ENCODE measurements at regions not wholly inside any gene's neighbourhood (a gene's known extent, or its start where the extent isn't known, plus 50 kb on each side); places are given as distances from the start of the nearest gene placed in this dataset.

DNA sequence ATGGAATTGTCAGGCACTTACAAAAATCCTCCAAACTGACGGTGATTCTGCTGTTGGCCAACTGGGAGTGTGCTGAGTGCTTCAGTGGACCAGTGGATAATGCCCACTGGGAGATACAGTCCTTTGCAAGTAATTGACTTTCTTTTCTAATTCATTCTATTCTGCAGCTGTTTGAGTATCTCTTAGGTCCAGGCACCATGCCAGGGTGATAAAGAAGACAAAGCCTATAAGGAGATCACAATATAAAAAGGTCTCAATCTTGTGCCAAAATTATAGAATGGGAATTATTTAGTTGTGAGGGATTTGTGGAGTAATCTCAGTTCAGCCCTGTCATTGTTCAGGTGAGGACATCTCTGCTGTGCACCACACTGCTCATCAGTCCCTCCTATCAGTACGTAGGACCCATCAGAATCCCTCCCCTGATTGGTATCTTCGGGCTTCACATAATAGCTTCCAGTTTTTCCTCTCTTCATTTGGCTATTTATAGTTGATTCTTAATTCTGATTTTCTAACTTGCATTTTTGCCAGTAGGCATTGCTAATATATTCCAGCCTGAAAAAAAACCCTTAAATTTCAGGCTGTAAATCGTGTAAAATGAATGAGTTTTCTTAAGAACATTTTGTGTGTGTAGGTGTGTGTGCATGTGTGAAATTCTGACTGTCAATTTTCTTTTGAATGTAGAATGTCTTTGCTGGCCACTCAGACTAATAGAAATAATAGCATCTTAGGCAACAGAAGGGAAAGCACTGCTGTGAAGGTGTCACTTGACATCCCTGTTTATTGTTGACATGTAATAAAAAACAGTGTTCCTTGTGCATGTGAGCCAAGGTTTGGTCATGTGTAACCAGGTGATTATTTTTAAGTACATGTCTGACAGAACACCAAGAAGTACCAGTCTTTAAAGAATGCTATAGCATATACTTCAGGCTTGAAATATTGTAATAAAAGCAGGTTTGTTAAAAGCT is 457.6 kb upstream of the RGS6 start:
- no peak for DNase-seq

- no peak for DNase-seq
Observed at GRCh38 chr14:71475916-71476315, 456.3 kb upstream of the RGS6 start.

DNA sequence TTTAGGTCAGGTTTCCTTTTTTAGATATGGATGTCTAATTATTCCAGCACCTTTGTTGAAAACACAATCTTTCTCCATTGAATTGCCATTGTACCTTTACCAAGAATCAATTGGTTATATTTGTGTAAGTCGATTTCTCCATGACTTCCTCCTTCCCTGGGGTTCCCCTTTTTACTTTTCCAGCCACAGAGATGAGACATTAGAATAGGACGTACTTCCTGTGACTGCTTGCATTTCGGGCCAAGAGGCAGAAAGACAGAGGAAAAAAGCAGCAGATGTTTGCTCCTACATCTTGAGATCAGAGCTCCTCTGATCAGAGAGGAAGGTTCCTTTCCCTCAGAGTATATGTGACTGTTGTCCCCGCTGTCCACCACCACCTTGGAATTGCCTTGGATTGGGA is 453.7 kb upstream of the RGS6 start:
- no peak for DNase-seq

DNA sequence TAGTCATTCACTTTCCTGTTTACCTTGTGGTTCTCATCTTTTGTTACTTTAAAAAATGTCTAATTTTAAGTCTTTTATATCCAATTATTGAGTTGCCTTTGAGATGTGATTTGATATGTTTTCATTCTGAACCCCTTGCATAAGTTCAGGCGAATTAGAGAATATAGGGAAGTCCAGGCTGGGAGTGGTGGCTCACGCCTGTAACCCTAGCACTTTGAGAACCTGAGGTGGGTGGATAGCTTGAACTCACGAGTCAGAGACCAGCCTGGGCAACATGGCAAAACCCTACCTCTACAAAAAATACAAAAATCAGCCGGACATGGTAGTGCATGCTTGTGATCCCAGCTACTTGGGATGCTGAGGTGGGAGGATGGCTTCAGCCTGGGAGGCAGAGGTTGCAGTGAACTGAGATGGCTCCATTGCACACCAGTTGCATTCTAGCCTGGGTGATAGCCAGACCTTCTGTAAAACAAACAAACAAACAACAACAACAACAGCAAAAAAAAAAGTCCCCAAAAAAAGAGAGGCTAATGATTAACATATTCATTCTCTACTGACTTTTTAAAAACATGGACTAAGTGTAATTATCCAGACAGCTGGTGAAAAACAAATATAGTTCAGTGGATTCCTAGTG is 451.1 kb upstream of the RGS6 start:
- no peak for DNase-seq

DNA sequence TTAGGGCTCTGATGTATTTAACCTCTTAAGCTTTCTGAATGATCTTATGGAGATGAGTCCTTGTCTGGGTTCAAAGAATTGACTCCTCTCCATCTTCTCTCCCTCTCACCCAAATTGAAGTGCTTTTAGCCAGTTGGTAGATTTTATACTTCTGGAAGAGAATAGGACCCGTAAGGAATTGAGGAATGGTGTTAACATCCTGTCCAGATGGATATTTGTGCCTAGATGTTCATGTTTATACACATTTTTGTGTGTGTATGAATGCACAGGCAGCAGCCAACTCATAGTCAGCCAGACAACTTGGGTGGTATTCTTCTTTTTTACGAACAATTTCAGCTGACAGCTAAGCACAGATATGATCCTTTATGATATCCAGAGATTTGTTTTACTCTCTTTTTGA is 449.6 kb upstream of the RGS6 start:
- no peak for DNase-seq

GRCh38 chr14:71483154-71483553 is 449.1 kb upstream of the RGS6 start:
- no peak for DNase-seq

GRCh38 chr14:71485833-71486232 is 446.4 kb upstream of the RGS6 start:
- no peak for DNase-seq

- no peak for DNase-seq
Observed at GRCh38 chr14:71486279-71486678, 445.9 kb upstream of the RGS6 start.

DNA sequence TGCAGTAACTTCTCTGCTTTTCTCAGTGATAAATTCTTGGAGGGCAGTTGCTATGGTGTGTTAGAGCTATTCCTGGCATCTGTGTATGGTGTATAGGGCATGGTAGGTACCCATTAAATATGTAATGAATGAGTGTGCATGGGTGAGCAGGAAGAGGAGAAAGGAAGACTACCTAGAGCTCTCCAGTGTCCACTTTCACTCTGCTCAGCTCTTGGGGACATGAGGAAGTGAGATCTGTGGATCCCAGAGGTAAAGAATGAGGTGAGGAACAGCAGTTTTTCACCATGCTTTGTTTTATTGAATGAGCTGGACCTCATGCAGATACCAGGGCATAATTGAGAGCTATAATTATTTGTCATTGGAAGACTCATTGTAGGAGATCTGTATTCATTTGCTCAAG is 444.8 kb upstream of the RGS6 start:
- no peak for DNase-seq

DNA sequence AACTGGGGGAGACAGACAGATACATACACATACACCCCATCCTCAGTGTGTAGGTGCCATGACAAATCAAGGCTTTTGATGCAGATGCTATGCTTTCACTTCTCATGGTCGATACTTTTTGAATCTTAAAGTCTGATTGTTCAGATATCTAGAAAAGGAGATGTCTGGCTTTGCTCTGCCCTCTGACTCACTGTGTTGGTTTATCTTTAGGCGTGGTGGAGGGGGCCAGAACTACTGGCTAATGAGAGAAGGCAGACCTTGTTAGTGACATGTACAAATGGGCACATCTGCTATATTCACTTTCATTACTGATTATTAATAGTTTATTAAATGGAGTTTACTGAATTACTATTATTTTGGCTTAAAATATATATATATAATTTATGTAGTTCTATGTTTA is 444.3 kb upstream of the RGS6 start:
- no peak for DNase-seq

DNA sequence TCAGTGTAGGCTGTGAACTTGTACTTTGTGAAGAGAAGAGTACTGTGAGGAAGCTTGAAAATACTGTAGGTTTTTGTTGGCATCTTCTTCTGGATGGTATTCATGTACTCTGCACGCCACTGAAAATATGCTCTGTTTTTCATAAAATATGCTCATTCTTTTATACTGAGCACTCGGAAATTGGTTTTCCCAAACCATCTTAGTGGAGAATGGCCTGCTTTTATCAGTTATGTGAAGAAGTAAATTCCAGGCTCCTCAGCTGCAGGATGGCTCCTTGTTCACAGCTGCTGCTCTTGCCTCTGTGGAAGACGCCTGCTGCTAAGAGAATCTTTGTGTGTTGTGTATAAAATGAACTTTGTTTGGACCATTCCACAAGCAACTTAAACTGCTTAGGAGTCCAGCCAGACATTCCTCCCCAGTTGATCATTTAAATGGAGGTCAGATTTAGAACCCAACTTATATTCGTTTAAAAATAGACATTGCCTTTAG is 443.5 kb upstream of the RGS6 start:
- DNase-seq: no peak

DNA sequence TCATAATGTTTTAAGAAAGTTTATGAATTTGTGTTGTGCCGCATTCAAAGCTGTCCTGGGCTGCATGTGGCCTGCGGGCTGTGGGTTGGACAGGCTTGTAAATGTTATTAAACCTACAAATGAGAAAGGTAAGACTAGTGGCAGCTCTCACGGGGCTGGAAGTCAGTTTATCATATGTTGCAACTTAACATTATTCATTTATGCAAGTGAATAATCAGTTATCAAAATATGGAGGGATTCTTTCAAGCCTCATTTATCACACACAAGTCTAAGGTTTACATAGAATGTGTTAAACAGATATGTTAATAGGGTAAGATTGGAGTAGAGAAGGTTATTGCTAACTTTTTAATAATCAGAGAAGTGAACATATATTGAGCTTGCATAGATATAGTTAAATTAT is 442.5 kb upstream of the RGS6 start:
- DNase-seq: no peak

DNA sequence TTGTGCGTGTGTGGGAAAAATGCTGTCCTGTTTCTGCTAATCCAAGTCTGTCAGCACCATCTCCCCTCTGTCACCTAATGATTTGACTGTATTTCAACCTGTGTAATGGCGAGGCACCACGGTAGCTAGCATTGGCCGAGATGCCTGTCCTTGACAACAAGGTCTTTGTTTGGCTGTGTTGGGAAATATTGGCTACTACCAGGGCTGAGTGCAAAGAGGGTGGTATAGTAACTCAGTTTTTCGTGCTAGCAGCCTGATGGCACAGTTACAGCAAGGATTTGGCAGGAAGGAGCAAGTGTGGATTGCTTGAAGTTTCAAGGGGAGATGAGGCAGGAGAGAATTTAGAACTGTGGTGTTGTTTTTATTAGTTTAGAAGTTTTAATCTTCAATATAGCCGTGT is 440.3 kb upstream of the RGS6 start:
- no peak for DNase-seq

- no peak for DNase-seq
Observed at GRCh38 chr14:71492346-71492745, 439.9 kb upstream of the RGS6 start.

GRCh38 chr14:71497645-71498086 is 434.6 kb upstream of the RGS6 start:
- DNase-seq: no peak

DNA sequence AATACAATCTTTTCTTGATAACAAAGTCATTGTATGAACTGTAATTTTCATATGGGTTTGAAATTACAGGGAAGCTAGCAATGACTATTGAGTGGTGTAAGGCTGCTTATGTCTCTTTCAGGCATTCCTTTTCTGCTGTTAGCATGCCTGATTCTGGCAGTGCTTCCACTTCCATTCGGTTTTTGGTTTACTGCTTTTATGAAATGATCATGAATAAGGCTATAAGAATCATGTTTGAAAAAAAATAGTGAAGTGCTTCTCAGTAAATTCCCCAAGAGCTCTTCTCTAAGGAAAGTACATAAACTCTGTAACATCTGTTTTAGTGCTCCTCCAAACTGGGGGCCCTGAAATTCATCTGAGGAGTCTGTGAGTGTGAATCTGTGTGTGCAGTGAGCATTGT is 434.0 kb upstream of the RGS6 start:
- no peak for DNase-seq

DNA sequence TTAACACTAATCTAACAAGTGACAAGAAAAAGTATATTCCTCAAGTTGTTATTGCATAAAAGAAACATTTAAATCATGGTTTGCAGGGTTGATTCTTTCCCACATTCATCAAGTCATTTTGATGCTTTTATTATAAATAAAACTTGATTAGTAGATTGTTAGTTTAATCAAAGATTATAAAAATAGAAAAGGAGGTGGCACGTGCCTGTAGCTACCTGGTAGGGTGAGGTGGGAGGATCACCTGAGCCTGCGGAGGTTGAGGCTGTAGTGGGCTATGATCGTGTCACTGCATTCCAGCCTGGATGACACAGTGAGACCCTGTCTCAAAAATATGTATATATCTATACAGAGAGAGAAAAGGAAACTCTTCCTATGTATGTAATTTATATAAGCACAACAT is 433.2 kb upstream of the RGS6 start:
- DNase-seq: no peak

DNA sequence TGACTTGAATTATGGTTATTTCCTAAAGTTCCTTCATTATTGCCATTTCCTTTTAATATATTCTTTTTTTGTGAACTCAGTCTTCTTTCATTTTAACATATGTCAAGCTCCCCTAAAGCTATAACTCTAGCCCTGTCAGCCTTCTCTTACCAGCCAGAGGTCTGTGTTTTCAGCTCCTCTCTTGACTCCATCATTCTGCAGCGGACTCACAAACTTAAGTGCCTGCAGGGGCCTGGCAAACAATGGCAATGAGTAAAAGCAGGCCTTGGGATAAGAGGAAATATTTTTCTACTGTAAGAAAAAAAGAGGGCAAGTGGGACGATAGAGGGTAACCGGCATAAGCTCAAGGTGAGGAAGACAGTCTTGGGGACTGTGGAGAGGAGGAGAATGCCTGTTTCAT is 424.5 kb upstream of the RGS6 start:
- DNase-seq: no peak

DNA sequence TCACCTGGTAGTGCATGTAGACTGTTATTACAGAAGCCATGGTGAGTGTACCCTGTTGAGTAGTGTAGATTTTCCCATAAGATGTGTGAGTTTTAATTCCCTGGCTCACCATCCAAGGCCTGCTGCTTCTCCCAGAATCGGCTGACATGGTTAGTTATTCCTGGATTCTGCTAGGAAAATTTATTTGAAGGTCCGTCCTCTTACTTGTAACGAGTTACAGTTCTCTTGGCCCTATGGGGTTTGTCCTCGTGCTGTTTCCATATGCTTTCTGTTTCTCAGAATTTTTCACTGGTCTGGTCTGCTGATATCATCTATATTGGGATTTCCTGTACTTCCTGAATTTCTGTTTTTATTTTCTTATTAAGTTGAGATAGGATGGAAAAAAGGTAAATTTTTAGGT is 423.3 kb upstream of the RGS6 start:
- no peak for DNase-seq

GRCh38 chr14:71511152-71511551 is 421.1 kb upstream of the RGS6 start:
- DNase-seq: no peak

GRCh38 chr14:71514941-71515919 is 417.0 kb upstream of the RGS6 start:
- no peak for DNase-seq

GRCh38 chr14:71521238-71522135 is 410.7 kb upstream of the RGS6 start:
- no peak for DNase-seq
